ENCODE measurements at regions not wholly inside any gene's neighbourhood (a gene's known extent, or its start where the extent isn't known, plus 50 kb on each side); places are given as distances from the start of the nearest gene placed in this dataset.

DNA sequence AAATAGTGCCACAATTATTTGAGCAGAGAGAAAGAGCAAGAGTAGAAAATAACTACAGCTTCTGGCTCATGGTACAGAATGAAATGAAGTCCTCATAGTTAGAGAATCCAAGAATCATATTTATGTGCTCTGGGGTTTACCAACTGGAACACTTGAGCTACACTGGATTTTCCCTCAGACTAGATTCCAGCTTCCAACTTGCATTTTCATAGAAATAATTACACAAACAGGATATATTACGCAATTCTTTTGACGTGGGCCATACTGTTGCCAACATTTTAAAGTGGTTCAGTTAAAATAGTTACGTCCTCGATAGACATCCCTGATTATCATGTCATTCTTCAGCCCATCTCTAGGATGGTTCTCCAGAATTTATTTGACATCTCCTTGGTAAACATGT, 129.2 kb downstream of the ETAA1 start:
- ChIA-PET POLR2A (no interaction called here), CTCF (interaction anchor here (1.0 kb wide), 1 partner anchor 53 kb away, joined by 3 read pairs; no protein-coding TSS in a partner anchor)
- Histone ChIP-seq H3K9me3 (replicated peaks; ENCODE audit: control insufficient read depth, insufficient read depth, low read length) (no peaks in the 10 kb centered on the region), H3K4me2 (ENCODE audit: insufficient read depth, low read length) (no peak overlapping the region), H3K4me3 (replicated peaks in 1 of 3; ENCODE audit: insufficient read depth in 1 of 3, low read depth in 1 of 3, low read length in 3 of 3) (no peak overlapping the region), H3K9me1 (replicated peaks; ENCODE audit: control insufficient read depth, extremely low read depth, insufficient read depth, low read length) (no peaks in the 10 kb centered on the region), H3K27me3 (ENCODE audit: control insufficient read depth in 2 of 2, insufficient read depth in 2 of 2, low read length in 2 of 2) (no peaks in the 10 kb centered on the region), H3K36me3 (ENCODE audit: control insufficient read depth in 2 of 2, extremely low read depth in 1 of 2, insufficient read depth in 2 of 2, low read length in 2 of 2) (no peaks in the 10 kb centered on the region), H2AFZ (ENCODE audit: low read depth, low read length) (no peak overlapping the region), H3K4me1 (ENCODE audit: control insufficient read depth, extremely low read depth, insufficient read depth, low read length) (no peaks in the 10 kb centered on the region), H3K27ac (ENCODE audit: insufficient read depth, low read depth, low read length) (no peak overlapping the region), H3K79me2 (ENCODE audit: control insufficient read depth, insufficient read depth, low read length) (no peaks in the 10 kb centered on the region), H3K9ac (replicated peaks; ENCODE audit: extremely low read depth, insufficient read depth, low read length) (no peak overlapping the region), H4K20me1 (replicated peaks; ENCODE audit: control insufficient read depth, extremely low read depth, insufficient read depth, low read length) (no peaks in the 10 kb centered on the region)
- DNase-seq (ENCODE audit: low read depth, low spot score) = peak; percentile 8
- intact Hi-C loops (cut with micrococcal nuclease) = no loop called here
- TF ChIP-seq EZH2 (IDR thresholded peaks at IDR 0.05; ENCODE audit: borderline replicate concordance, low read depth, low read length, severe bottlenecking) (no peak), JUN (IDR thresholded peaks at IDR 0.05; ENCODE audit: borderline replicate concordance, insufficient read depth, insufficient read length, low read depth) (no peak), FOS (IDR thresholded peaks at IDR 0.05; ENCODE audit: borderline replicate concordance, insufficient read depth, low read length) (no peak), POLR2A (IDR thresholded peaks at IDR 0.05; ENCODE audit: low read depth, low read length) (no peak)
- no peak for FAIRE-seq
- dilution Hi-C loops (cut with MboI; ENCODE audit: extremely low pct_ligation_motif_present, low sequenced_read_pairs) = no loop called here
- no TSS peak for BruUV-seq (replicated peaks)

DNA sequence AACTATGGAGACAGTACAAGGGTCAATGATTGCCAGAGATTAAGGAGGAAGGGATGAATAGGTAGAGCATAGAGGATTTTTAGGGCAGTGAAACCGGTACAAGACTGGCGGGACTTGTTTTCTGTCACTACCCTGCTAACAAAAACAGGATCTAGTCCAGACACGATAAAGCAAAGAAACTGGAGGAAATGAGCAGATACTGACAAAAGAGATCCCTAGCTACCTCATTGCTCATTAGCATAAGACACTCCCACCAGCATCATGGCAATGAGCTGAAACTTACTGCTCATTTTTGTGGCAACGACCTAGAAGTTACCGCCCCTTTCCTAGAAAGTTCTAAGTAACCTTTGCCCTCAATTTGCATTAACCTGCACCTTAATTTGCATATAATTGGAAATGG, 131.2 kb downstream of the ETAA1 start:
- dilution Hi-C loops (cut with MboI; ENCODE audit: extremely low pct_ligation_motif_present, low sequenced_read_pairs) = no loop called here
- H3K9me1 ChIP-seq (replicated peaks; ENCODE audit: control insufficient read depth, extremely low read depth, insufficient read depth, low read length) = no peaks in the 10 kb centered on the region
- no peak overlapping the region for H3K4me2 ChIP-seq (ENCODE audit: insufficient read depth, low read length)
- H3K4me1 ChIP-seq (ENCODE audit: control insufficient read depth, extremely low read depth, insufficient read depth, low read length) = no peaks in the 10 kb centered on the region
- H3K27me3 ChIP-seq (ENCODE audit: control insufficient read depth in 2 of 2, insufficient read depth in 2 of 2, low read length in 2 of 2) = no peaks in the 10 kb centered on the region
- H2AFZ ChIP-seq (ENCODE audit: low read depth, low read length) = no peak overlapping the region
- no peaks in the 10 kb centered on the region for H4K20me1 ChIP-seq (replicated peaks; ENCODE audit: control insufficient read depth, extremely low read depth, insufficient read depth, low read length)
- DNase-seq (ENCODE audit: low read depth, low spot score) (no peak), FAIRE-seq (no peak)
- ChIA-PET CTCF (no interaction called here), POLR2A (no interaction called here)
- intact Hi-C loops (cut with micrococcal nuclease) = no loop called here
- H3K27ac ChIP-seq (ENCODE audit: insufficient read depth, low read depth, low read length) = no peak overlapping the region
- H3K9me3 ChIP-seq (replicated peaks; ENCODE audit: control insufficient read depth, insufficient read depth, low read length) = no peaks in the 10 kb centered on the region
- TF ChIP-seq JUN (IDR thresholded peaks at IDR 0.05; ENCODE audit: borderline replicate concordance, insufficient read depth, insufficient read length, low read depth) = no peak
- no peak for TF ChIP-seq POLR2A (IDR thresholded peaks at IDR 0.05; ENCODE audit: low read depth, low read length)
- TF ChIP-seq FOS (IDR thresholded peaks at IDR 0.05; ENCODE audit: borderline replicate concordance, insufficient read depth, low read length) = no peak
- TF ChIP-seq GATA2 (IDR thresholded peaks at IDR 0.05; ENCODE audit: insufficient read depth, insufficient read length, low read depth, low read length) = no peak
- no peak for TF ChIP-seq POLR2AphosphoS5 (IDR thresholded peaks at IDR 0.05; ENCODE audit: insufficient read depth, low read depth, low read length)
- no peak for TF ChIP-seq MYC (IDR thresholded peaks at IDR 0.05; ENCODE audit: low read depth, low read length)
- TF ChIP-seq EZH2 (IDR thresholded peaks at IDR 0.05; ENCODE audit: borderline replicate concordance, low read depth, low read length, severe bottlenecking) = no peak
- TF ChIP-seq, protein P1, sequence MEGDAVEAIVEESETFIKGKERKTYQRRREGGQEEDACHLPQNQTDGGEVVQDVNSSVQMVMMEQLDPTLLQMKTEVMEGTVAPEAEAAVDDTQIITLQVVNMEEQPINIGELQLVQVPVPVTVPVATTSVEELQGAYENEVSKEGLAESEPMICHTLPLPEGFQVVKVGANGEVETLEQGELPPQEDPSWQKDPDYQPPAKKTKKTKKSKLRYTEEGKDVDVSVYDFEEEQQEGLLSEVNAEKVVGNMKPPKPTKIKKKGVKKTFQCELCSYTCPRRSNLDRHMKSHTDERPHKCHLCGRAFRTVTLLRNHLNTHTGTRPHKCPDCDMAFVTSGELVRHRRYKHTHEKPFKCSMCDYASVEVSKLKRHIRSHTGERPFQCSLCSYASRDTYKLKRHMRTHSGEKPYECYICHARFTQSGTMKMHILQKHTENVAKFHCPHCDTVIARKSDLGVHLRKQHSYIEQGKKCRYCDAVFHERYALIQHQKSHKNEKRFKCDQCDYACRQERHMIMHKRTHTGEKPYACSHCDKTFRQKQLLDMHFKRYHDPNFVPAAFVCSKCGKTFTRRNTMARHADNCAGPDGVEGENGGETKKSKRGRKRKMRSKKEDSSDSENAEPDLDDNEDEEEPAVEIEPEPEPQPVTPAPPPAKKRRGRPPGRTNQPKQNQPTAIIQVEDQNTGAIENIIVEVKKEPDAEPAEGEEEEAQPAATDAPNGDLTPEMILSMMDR (IDR thresholded peaks at IDR 0.05; ENCODE audit: extremely low read depth in 1 of 2, insufficient read depth in 1 of 2, low read depth in 1 of 2, low read length in 2 of 2) = no peak
- TF ChIP-seq MAX (IDR thresholded peaks at IDR 0.05; ENCODE audit: insufficient read depth, insufficient read length) = no peak
- no TSS peak for BruUV-seq (replicated peaks)
- no peak overlapping the region for H3K9ac ChIP-seq (replicated peaks; ENCODE audit: extremely low read depth, insufficient read depth, low read length)
- H3K4me3 ChIP-seq (replicated peaks in 1 of 3; ENCODE audit: insufficient read depth in 1 of 3, low read depth in 1 of 3, low read length in 3 of 3) = no peak overlapping the region
- no peaks in the 10 kb centered on the region for H3K79me2 ChIP-seq (ENCODE audit: control insufficient read depth, insufficient read depth, low read length)
- no peaks in the 10 kb centered on the region for H3K36me3 ChIP-seq (ENCODE audit: control insufficient read depth in 2 of 2, extremely low read depth in 1 of 2, insufficient read depth in 2 of 2, low read length in 2 of 2)
